SK-N-SH (cell line): ENCODE measurements at regions not wholly inside any gene's neighbourhood (a gene's known extent, or its start where the extent isn't known, plus 50 kb on each side); places are given as distances from the start of the nearest gene placed in this dataset.

Experiments
- CTCF ChIA-PET: fragments of 300-600, 350-600 bp; formaldehyde crosslinking; extraction: SDS; loops from one replicate; lab custom pipeline; 2021; lab: Yijun Ruan, JAX
- POLR2A ChIA-PET: fragments of 350-600 bp; sonication (Branson Sonifier 250); formaldehyde crosslinking; extraction: SDS; loops from one replicate; lab custom pipeline; 2020; ENCODE audit warnings: antibody characterized with exemption, inconsistent platforms; lab: Yijun Ruan, JAX
- DNase-seq: peaks from one replicate; pipeline ENCODE4 v3.0.0; 2012
- H2AFZ ChIP-seq: fragments of 200-600 bp; sonication (generic); 2 replicates; pipeline ENCODE4 v1.8.1; 2016; ENCODE audit warnings: antibody characterized with exemption, mild to moderate bottlenecking, low read depth
- H3F3A ChIP-seq: fragments of 200-600 bp; sonication (generic); replicated peaks from 2 replicates; pipeline ENCODE3; 2016; ENCODE audit warnings: antibody characterized with exemption, mild to moderate bottlenecking; ENCODE audit not compliant: insufficient read depth
- H3K27ac ChIP-seq, 2 experiments: fragments of 200-500 bp in 1 of 2; fragments of 200-600 bp in 1 of 2; sonication (Bioruptor generic) in 1 of 2; sonication (generic), shearing (Covaris generic) in 1 of 2; 2 replicates each; pipeline versions ENCODE4 v1.5.1 to v1.6.1; 2014 to 2016; ENCODE audit warnings: low read depth in 2 of 2, inconsistent platforms in 1 of 2, low read length in 1 of 2, mild to moderate bottlenecking in 1 of 2, mixed read lengths in 1 of 2
- H3K27me3 ChIP-seq: fragments of 200-600 bp; sonication (generic), shearing (Covaris generic); 2 replicates; pipeline ENCODE4 v1.6.1; 2016; ENCODE audit warnings: mixed run types; ENCODE audit not compliant: insufficient read depth
- H3K36me3 ChIP-seq, 2 experiments: fragments of 200-500 bp in 1 of 2; fragments of 200-600 bp in 1 of 2; sonication (Bioruptor generic) in 1 of 2; sonication (generic) in 1 of 2; replicated peaks in 1 of 2; 2 replicates each; pipeline versions ENCODE3 to v1.5.1; 2014 to 2016; ENCODE audit warnings: low read length in 1 of 2, mild to moderate bottlenecking in 1 of 2; ENCODE audit not compliant: insufficient read depth in 2 of 2, control insufficient read depth in 1 of 2
- H3K4me1 ChIP-seq, 2 experiments: fragments of 200-500 bp in 1 of 2; fragments of 200-600 bp in 1 of 2; sonication (Bioruptor generic) in 1 of 2; sonication (generic), shearing (Covaris generic) in 1 of 2; 2 replicates each; pipeline versions ENCODE4 v1.5.1 to v1.6.1; 2014 to 2016; ENCODE audit warnings: low read depth in 1 of 2, low read length in 1 of 2, mixed run types in 1 of 2; ENCODE audit not compliant: insufficient read depth in 2 of 2, control insufficient read depth in 1 of 2
- H3K4me2 ChIP-seq: fragments of 200-600 bp; sonication (generic), shearing (Covaris generic); 2 replicates; pipeline ENCODE4 v1.6.1; 2017; ENCODE audit warnings: mixed run types
- H3K4me3 ChIP-seq, 2 experiments: fragments of 200-500 bp in 1 of 2; fragments of 200-600 bp in 1 of 2; sonication (Bioruptor generic) in 1 of 2; sonication (generic), shearing (Covaris generic) in 1 of 2; 2 replicates each; pipeline versions ENCODE4 v1.5.1 to v1.8.1; 2014 to 2016; ENCODE audit warnings: low read depth in 2 of 2, inconsistent platforms in 1 of 2, low read length in 1 of 2, mild to moderate bottlenecking in 1 of 2, mixed read lengths in 1 of 2, moderate library complexity in 1 of 2
- H3K79me2 ChIP-seq: fragments of 200-600 bp; sonication (generic); 2 replicates; pipeline ENCODE4 v1.8.1; 2017; ENCODE audit warnings: mild to moderate bottlenecking; ENCODE audit not compliant: insufficient read depth
- H3K9ac ChIP-seq: fragments of 200-600 bp; sonication (generic); 2 replicates; pipeline ENCODE4 v1.6.1; 2017; ENCODE audit warnings: mixed run types
- H3K9me2 ChIP-seq: fragments of 200-600 bp; sonication (generic); 2 replicates; pipeline ENCODE4 v1.6.1; 2017; ENCODE audit warnings: mixed run types
- H3K9me3 ChIP-seq: fragments of 200-600 bp; sonication (generic); 2 replicates; pipeline ENCODE4 v1.6.1; 2017; ENCODE audit warnings: mixed run types, mild to moderate bottlenecking, moderate library complexity
- H4K20me1 ChIP-seq: fragments of 200-600 bp; sonication (generic); 2 replicates; pipeline ENCODE4 v1.6.1; 2017; ENCODE audit warnings: mild to moderate bottlenecking, mixed run types; ENCODE audit not compliant: insufficient read depth
- CTCF ChIP-seq: fragments of 200-600 bp; sonication (generic); IDR thresholded peaks from 2 replicates; pipeline ENCODE4 v1.6.1; 2017; ENCODE audit warnings: antibody characterized with exemption, mild to moderate bottlenecking, moderate library complexity
- ELF1 ChIP-seq: IDR thresholded peaks from 2 replicates; pipeline ENCODE4 v1.4.0; 2012
- EP300 ChIP-seq, 2 experiments: IDR thresholded peaks; 2 replicates each; pipeline versions ENCODE4 v1.4.0 to v1.6.1; 2012; ENCODE audit warnings: borderline replicate concordance in 1 of 2, low read depth in 1 of 2, low read length in 1 of 2
- FOSL2 ChIP-seq: IDR thresholded peaks from 2 replicates; pipeline ENCODE4 v1.4.0; 2012; ENCODE audit warnings: low read depth, mild to moderate bottlenecking, moderate library complexity, borderline replicate concordance
- MAX ChIP-seq: IDR thresholded peaks from 2 replicates; pipeline ENCODE4 v1.4.0; 2012; ENCODE audit warnings: low read depth
- MEF2A ChIP-seq: IDR thresholded peaks from 2 replicates; pipeline ENCODE4 v1.4.0; 2012; ENCODE audit warnings: low read depth, borderline replicate concordance
- MXI1 ChIP-seq: IDR thresholded peaks from 2 replicates; pipeline ENCODE4 v1.6.1; 2012; ENCODE audit warnings: mild to moderate bottlenecking, low read depth, low read length, improper control_type of control experiment
- POLR2AphosphoS5 ChIP-seq: IDR thresholded peaks from 2 replicates; pipeline ENCODE4 v1.6.1; 2012; ENCODE audit warnings: low read depth, low read length
- TAF1 ChIP-seq: IDR thresholded peaks from 2 replicates; pipeline ENCODE4 v1.6.1; 2012; ENCODE audit warnings: low read depth, mild to moderate bottlenecking, low read length, moderate library complexity, borderline replicate concordance
- TCF12 ChIP-seq: IDR thresholded peaks from 2 replicates; pipeline ENCODE4 v1.4.0; 2012
- TEAD4 ChIP-seq: IDR thresholded peaks from 2 replicates; pipeline ENCODE4 v1.4.0; 2012; ENCODE audit warnings: mild to moderate bottlenecking, borderline replicate concordance; ENCODE audit not compliant: insufficient read depth
- USF2 ChIP-seq: fragments of 150-350 bp; IDR thresholded peaks from 2 replicates; pipeline ENCODE4 v1.6.1; 2017; ENCODE audit warnings: antibody characterized with exemption, low read length, low read depth, borderline replicate concordance
- ZBTB33 ChIP-seq: IDR thresholded peaks from 2 replicates; pipeline ENCODE4 v1.4.0; 2012; ENCODE audit warnings: low read depth, borderline replicate concordance
- WGBS: methylation state at CpG from one replicate; pipeline ENCODE4 v1.1.6; 2017; ENCODE audit warnings: low lambda C conversion rate; 5-methylcytosine and 5-hydroxymethylcytosine counted together

- no peaks in the 10 kb centered on the region for H3K9me3 ChIP-seq
- TF ChIP-seq ZBTB33 (no peak), TEAD4 (no peak), FOSL2 (no peak), ELF1 (no peak), MXI1 (no peak), POLR2AphosphoS5 (no peak), EP300 (IDR thresholded peaks at IDR 0.05; ENCODE audit: borderline replicate concordance in 1 of 2, low read depth in 1 of 2, low read length in 1 of 2) (no peak), TCF12 (no peak), MEF2A (no peak), MAX (no peak), TAF1 (no peak), CTCF (no peak)
- ChIA-PET POLR2A (no interaction called here), CTCF (interaction anchor here (0.6 to 1.3 kb wide), 2 partner anchors 16 to 474 kb away, joined by 3 read pairs; no protein-coding TSS in a partner anchor)
- H3K4me2 ChIP-seq, result no peak overlapping the region
- H3F3A ChIP-seq, result no peaks in the 10 kb centered on the region
- H3K4me1 ChIP-seq, result no peaks in the 10 kb centered on the region
- H4K20me1 ChIP-seq, result no peaks in the 10 kb centered on the region
- H3K27me3 ChIP-seq, result no peaks in the 10 kb centered on the region
- DNase-seq, result no peak
- no peaks in the 10 kb centered on the region for H3K79me2 ChIP-seq
- H3K27ac ChIP-seq, result no peak overlapping the region
- H2AFZ ChIP-seq, result no peak overlapping the region
- 0 out of 2 replicates have a peak, but pooled peaks cover 2% of the 10 kb centered on the region for H3K9me2 ChIP-seq
- no peaks in the 10 kb centered on the region for H3K36me3 ChIP-seq
- no peak overlapping the region for H3K4me3 ChIP-seq
- 49% methylated on average over 3 of the region's 3 CpGs for WGBS
- H3K9ac ChIP-seq, result no peak overlapping the region
Measured at GRCh38 chr4:43990963-43991362, 457.6 kb downstream of the KCTD8 start.

DNA sequence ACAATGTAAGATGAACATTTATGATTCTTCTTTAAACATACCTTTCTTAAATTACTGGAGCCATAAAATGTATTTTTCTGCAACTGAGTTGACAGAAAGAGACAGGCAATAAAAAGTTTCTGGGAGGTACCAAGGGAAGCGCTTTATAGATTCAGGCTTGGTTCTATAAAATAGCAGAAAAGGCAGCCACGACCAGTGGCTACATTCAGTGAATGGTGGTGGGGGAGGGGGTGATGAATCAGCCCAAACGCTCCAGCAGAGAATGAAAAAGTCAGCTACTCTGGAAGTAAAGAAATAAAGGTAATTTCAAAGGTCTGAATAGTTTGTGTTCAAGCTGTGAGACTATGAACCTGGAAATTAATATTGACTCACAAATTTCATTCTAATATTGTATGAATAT, 456.1 kb downstream of the KCTD8 start:
- DNase-seq, result no peak
- Histone ChIP-seq H3K4me3 (no peak overlapping the region), H3K27me3 (no peaks in the 10 kb centered on the region), H3K79me2 (no peaks in the 10 kb centered on the region), H3K9me3 (no peaks in the 10 kb centered on the region), H3K4me1 (no peaks in the 10 kb centered on the region), H3F3A (no peaks in the 10 kb centered on the region), H3K9me2 (0 out of 2 replicates have a peak, but pooled peaks cover 2% of the 10 kb centered on the region), H4K20me1 (no peaks in the 10 kb centered on the region), H3K36me3 (no peaks in the 10 kb centered on the region), H3K9ac (no peak overlapping the region), H3K27ac (no peak overlapping the region), H3K4me2 (no peak overlapping the region), H2AFZ (no peak overlapping the region)
- TF ChIP-seq USF2 (no peak), EP300 (IDR thresholded peaks at IDR 0.05; ENCODE audit: borderline replicate concordance in 1 of 2, low read depth in 1 of 2, low read length in 1 of 2) (no peak)
- ChIA-PET CTCF (no interaction called here), POLR2A (no interaction called here)
- WGBS, result 31% methylated on average over 3 of the region's 3 CpGs
